ENCODE measurements at regions not wholly inside any gene's neighbourhood (a gene's known extent, or its start where the extent isn't known, plus 50 kb on each side); places are given as distances from the start of the nearest gene placed in this dataset.

DNA sequence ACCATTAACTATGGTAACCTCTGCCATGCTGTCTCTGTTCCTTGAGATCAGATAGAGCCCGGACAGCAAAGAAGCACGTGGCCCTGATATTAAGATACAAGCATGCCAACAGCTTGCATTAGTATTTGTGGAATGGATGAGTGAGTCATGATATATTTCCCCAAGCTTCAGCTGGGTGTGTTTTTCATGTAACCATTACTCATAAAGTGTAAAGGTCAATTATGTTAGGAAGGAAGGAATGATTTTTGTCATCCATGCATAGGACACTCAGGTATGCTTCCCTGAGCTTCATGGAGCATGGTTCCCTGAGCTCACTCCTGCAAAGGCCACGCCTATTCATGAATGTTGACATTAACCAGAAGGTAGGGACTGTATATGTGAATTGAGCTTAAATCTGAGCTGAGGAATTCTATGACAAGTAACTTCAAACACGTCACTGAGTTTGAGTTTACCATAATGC lies 74.6 kb downstream of the ARL4C start:
- Histone ChIP-seq H4K20me1 (ENCODE audit: insufficient read depth, low read length) (no peaks in the 10 kb centered on the region), H3F3A (ENCODE audit: insufficient read depth, low read length) (no peaks in the 10 kb centered on the region), H3K4me1 (ENCODE audit: insufficient read depth, low read length, severe bottlenecking) (peaks cover 53% of the 10 kb centered on the region), H3K4me3 (ENCODE audit: low read depth, low read length, poor library complexity, severe bottlenecking) (no peak overlapping the region), H3K9ac (ENCODE audit: low read length) (no peak overlapping the region; the same call in 1 of the 2 replicates), H3K27me3 (ENCODE audit: insufficient read depth, low read length) (no peaks in the 10 kb centered on the region), H2AFZ (ENCODE audit: low read length) (no peak overlapping the region), H3K36me3 (ENCODE audit: insufficient read depth, low read length) (no peaks in the 10 kb centered on the region), H3K9me2 (ENCODE audit: low read depth, low read length) (no peaks in the 10 kb centered on the region), H3K79me2 (ENCODE audit: insufficient read depth, low read length) (no peaks in the 10 kb centered on the region), H3K27ac (ENCODE audit: low read depth, low read length, poor library complexity, severe bottlenecking) (peak overlapping the region; percentile 90), H3K4me2 (ENCODE audit: low read length) (no peak overlapping the region), H3K9me3 (ENCODE audit: low read length) (0 out of 2 replicates have a peak, but pooled peaks cover 3% of the 10 kb centered on the region)
- TF ChIP-seq, protein P1, sequence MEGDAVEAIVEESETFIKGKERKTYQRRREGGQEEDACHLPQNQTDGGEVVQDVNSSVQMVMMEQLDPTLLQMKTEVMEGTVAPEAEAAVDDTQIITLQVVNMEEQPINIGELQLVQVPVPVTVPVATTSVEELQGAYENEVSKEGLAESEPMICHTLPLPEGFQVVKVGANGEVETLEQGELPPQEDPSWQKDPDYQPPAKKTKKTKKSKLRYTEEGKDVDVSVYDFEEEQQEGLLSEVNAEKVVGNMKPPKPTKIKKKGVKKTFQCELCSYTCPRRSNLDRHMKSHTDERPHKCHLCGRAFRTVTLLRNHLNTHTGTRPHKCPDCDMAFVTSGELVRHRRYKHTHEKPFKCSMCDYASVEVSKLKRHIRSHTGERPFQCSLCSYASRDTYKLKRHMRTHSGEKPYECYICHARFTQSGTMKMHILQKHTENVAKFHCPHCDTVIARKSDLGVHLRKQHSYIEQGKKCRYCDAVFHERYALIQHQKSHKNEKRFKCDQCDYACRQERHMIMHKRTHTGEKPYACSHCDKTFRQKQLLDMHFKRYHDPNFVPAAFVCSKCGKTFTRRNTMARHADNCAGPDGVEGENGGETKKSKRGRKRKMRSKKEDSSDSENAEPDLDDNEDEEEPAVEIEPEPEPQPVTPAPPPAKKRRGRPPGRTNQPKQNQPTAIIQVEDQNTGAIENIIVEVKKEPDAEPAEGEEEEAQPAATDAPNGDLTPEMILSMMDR (IDR thresholded peaks at IDR 0.05; ENCODE audit: low read length): no peak
- no peak for TF ChIP-seq EZH2 (IDR thresholded peaks at IDR 0.05; ENCODE audit: borderline replicate concordance, low read length)

DNA sequence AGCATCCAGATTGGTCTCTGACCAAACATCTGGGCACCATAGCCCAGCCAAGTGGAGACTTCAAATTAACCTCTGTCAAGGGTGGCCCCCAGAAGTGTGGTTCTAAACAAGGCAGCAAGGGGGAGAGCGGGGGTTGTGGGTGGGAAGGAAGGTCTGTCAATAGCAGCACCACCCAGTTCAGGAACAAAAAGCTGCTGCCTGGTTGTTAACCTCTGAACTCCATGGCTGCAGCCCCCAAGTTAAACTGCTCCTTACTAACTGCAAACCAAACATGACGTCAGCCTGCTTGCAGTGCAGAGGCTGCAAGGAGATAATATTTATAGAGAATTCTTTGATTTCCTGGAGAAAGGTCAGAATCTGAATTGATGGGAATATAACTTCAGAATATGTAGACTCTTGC lies 76.5 kb downstream of the ARL4C start:
- Histone ChIP-seq H3K4me3 (ENCODE audit: low read depth, low read length, poor library complexity, severe bottlenecking) (no peak overlapping the region), H2AFZ (ENCODE audit: low read length) (no peak overlapping the region), H3K9ac (ENCODE audit: low read length) (no peak overlapping the region), H3K9me2 (ENCODE audit: low read depth, low read length) (no peaks in the 10 kb centered on the region), H3F3A (ENCODE audit: insufficient read depth, low read length) (no peaks in the 10 kb centered on the region), H3K9me3 (ENCODE audit: low read length) (0 out of 2 replicates have a peak, but pooled peaks cover 3% of the 10 kb centered on the region), H3K4me1 (ENCODE audit: insufficient read depth, low read length, severe bottlenecking) (peaks cover 34% of the 10 kb centered on the region), H3K79me2 (ENCODE audit: insufficient read depth, low read length) (no peaks in the 10 kb centered on the region), H3K27ac (ENCODE audit: low read depth, low read length, poor library complexity, severe bottlenecking) (no peak overlapping the region), H3K27me3 (ENCODE audit: insufficient read depth, low read length) (no peaks in the 10 kb centered on the region), H3K36me3 (ENCODE audit: insufficient read depth, low read length) (no peaks in the 10 kb centered on the region), H4K20me1 (ENCODE audit: insufficient read depth, low read length) (no peaks in the 10 kb centered on the region), H3K4me2 (ENCODE audit: low read length) (no peak overlapping the region)
- TF ChIP-seq, protein P1 (IDR thresholded peaks at IDR 0.05; ENCODE audit: low read length): no peak
- no peak for TF ChIP-seq EZH2 (IDR thresholded peaks at IDR 0.05; ENCODE audit: borderline replicate concordance, low read length)

DNA sequence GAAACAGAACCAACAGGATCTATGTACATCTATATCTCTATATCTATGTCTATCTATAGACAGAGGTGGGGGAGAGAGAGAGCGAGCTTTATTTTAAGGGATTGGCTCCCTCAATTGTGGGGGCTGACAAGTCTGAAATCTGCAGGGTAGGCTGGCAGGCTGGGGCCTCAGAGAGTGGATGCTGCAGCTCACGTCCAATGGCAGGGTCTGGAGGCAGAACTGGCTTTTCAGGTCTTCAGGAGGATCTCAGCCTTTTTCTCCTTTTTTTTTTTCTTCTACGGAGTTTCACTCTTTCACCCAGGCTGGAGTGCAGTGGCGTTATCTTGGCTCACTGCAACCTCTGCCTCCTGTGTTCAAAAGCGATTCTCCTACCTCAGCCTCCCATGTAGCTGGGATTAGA lies 77.2 kb downstream of the ARL4C start:
- no peaks in the 10 kb centered on the region for H3F3A ChIP-seq (ENCODE audit: insufficient read depth, low read length)
- H3K9me3 ChIP-seq (ENCODE audit: low read length): 0 out of 2 replicates have a peak, but pooled peaks cover 3% of the 10 kb centered on the region
- no peaks in the 10 kb centered on the region for H3K79me2 ChIP-seq (ENCODE audit: insufficient read depth, low read length)
- H3K27me3 ChIP-seq (ENCODE audit: insufficient read depth, low read length): no peaks in the 10 kb centered on the region
- H3K4me3 ChIP-seq (ENCODE audit: low read depth, low read length, poor library complexity, severe bottlenecking): no peak overlapping the region
- H3K4me1 ChIP-seq (ENCODE audit: insufficient read depth, low read length, severe bottlenecking): peaks cover 34% of the 10 kb centered on the region
- no peak overlapping the region for H3K9ac ChIP-seq (ENCODE audit: low read length)
- TF ChIP-seq, protein P1 (IDR thresholded peaks at IDR 0.05; ENCODE audit: low read length): no peak
- TF ChIP-seq EZH2 (IDR thresholded peaks at IDR 0.05; ENCODE audit: borderline replicate concordance, low read length): no peak
- H3K27ac ChIP-seq (ENCODE audit: low read depth, low read length, poor library complexity, severe bottlenecking): no peak overlapping the region
- no peaks in the 10 kb centered on the region for H4K20me1 ChIP-seq (ENCODE audit: insufficient read depth, low read length)
- H3K9me2 ChIP-seq (ENCODE audit: low read depth, low read length): no peaks in the 10 kb centered on the region
- H2AFZ ChIP-seq (ENCODE audit: low read length): no peak overlapping the region
- H3K4me2 ChIP-seq (ENCODE audit: low read length): no peak overlapping the region
- H3K36me3 ChIP-seq (ENCODE audit: insufficient read depth, low read length): no peaks in the 10 kb centered on the region
